NCI-H2107 (cell line): ENCODE measurements at regions not wholly inside any gene's neighbourhood (a gene's known extent, or its start where the extent isn't known, plus 50 kb on each side); places are given as distances from the start of the nearest gene placed in this dataset.

Experiments
- DNase-seq: peaks from one replicate; lab custom pipeline; 2025; lab: John Stamatoyannopoulos, UW

GRCh38 chr3:127458696-127459604 is 131.6 kb downstream of the TPRA1 start:
- DNase-seq: no peak

DNA sequence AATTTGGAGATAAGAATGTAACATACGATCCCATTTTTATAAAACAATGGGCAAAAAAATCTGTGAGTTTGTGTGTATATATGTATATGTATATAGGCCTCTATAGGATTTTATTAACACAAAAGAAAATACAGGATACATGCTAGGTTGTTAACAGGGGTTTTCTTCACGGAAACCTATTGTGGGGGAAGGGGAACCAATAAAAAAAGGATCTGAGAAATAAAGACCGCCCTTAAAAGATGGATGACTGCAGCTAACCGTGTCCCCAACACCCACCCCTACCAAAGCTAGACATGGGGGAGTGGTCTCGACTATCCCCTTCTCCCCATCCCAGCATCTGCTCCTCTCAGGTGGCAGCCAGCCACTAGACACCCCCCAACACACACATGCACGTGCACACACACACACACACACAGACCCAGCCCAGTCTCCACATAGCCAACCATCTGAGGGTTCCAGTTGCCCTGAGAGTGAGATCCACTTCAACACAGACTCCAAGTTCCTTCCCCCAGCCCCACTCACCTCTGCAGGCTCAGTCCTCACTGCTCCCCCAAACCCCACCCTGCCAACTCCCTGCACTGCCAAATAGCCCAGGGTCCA is 132.9 kb downstream of the TPRA1 start:
- DNase-seq: no peak

- DNase-seq: no peak
These were observed 133.4 kb downstream of the TPRA1 start for GRCh38 chr3:127457094-127457475.

DNA sequence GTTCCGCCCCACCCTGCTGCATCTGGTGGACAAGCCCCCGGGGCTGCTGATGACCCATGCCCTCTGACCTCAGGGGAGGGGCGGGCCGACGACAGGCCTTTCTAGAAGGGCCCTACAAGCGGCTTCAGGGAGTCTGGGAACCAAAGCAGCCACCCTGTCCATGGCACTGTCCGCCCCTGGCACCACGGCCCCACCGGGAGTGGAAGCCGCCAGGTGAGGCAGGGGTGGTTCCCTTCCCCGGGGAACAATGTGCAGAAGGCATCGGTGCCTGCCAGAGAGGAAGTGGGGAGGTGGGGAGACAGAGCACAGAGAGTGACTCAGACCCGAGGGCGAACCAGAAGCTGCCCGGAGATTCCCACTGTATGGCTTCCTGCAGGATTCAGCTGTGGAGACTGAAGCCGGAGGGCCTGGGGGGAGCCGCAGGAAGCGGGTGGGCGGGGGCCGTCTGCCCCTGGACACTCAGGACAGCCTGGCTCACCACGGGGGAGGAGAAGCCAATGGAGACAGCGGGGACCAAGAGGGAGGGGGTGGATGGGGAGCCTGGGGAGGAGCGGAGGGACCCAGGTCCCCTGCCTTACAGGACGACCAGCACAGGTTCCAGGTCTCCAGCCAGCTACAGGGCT is 134.0 kb downstream of the TPRA1 start:
- DNase-seq: no peak

GRCh38 chr3:127455541-127456450 is 134.7 kb downstream of the TPRA1 start:
- peak; percentile 66 for DNase-seq

GRCh38 chr3:127454968-127455367 is 135.6 kb downstream of the TPRA1 start:
- no peak for DNase-seq

DNA sequence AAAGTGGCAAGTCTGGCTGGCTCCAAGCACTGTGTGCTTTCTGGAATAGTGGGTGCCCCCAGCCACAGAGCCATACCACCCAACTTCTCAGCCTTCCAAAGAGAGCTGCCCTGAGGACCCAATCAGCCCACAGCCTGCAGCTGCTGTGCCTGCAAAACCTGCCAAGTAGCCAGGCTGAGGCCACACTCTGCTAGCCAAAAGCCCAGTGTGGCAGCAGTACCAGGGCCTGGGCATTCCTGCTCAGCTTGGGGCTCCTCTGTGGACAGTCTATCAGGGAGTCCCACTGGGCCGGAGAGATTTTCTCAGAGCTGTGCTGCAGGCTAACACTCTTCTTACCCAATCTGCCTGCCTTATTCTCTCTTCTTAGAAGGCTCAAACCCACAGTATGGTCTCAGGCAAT is 136.5 kb downstream of the TPRA1 start:
- DNase-seq: no peak

- no peak for DNase-seq
These were observed 138.2 kb downstream of the TPRA1 start for GRCh38 chr3:127452321-127452821.

DNA sequence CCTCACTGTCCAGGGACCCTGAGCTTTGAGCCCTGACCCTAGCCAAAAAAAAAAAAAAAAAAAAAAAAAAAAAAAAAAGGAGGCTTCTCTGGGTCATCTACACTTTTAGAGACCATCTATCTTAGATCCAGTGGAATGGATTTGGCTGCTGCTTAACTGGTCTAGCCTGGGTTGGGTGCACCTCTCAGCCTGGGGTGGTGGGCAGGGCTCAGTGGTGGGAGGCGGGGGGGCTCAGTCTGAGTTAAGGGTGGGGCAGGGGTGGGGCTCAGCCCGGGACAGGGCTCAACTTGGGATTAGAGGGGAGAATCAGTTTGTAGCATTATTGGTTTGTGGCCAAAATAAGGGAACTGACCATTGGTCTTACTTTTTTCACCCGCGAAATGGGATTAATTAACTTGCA is 139.2 kb downstream of the TPRA1 start:
- no peak for DNase-seq

- no peak for DNase-seq
These were observed 140.2 kb downstream of the TPRA1 start for GRCh38 chr3:127450331-127450730.

DNA sequence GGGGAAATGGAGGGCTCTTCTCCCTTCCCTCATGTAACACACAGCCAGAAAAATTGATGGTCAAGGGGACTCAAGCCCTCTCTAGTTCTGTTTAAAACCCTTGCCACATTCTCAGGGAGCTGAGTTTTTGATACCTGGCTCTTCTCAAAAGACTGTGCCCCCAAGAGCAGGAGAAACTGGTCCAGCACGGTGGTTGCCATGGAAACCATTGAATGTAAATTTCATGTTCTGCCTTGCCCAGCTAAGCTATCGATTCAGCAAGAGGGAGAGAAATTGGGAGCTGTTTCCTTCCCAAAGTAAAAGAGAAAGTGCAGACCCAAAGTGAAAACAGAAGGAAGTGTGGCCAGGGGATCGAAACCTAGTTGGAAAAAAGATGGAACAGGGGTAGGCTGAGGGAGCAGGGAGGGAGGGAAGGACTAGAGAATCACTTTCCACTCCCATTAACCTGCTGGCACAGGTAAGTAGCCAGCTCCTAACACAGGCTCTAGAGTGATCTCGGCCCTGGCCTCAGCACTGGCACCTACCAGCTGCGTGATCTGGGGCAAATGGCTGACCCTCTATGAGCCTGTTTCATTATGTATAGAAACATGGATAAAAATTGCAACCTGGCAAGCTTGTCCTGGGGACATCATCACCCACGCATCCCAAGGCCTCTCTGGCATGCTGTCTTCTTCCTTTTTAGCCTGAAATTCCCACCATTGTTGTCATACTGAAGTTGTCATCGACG is 140.9 kb downstream of the TPRA1 start:
- DNase-seq: no peak

GRCh38 chr3:127448671-127449070 is 141.9 kb downstream of the TPRA1 start:
- DNase-seq: no peak

DNA sequence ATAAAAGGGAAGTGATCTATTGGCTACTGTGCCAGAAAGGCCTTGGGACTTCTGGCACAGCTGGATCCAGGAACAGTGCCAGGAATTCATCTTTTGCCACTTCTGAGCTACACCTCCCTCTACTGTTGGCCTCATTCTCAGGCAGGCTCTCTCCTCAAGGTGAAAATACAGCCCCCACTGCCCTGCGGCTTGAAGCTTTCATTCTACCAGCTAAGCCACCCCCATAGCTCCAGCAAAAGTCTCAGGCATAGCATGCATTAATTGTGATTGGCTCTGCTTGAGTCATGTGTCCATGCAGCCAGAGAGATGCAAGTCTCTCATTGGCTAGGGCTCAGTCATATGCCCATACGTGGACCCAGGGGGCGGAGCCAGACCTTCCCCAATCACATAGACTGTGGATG is 142.4 kb downstream of the TPRA1 start:
- DNase-seq: peak; percentile 28

- no peak for DNase-seq
These were observed 143.8 kb downstream of the TPRA1 start for GRCh38 chr3:127446756-127447155.

DNA sequence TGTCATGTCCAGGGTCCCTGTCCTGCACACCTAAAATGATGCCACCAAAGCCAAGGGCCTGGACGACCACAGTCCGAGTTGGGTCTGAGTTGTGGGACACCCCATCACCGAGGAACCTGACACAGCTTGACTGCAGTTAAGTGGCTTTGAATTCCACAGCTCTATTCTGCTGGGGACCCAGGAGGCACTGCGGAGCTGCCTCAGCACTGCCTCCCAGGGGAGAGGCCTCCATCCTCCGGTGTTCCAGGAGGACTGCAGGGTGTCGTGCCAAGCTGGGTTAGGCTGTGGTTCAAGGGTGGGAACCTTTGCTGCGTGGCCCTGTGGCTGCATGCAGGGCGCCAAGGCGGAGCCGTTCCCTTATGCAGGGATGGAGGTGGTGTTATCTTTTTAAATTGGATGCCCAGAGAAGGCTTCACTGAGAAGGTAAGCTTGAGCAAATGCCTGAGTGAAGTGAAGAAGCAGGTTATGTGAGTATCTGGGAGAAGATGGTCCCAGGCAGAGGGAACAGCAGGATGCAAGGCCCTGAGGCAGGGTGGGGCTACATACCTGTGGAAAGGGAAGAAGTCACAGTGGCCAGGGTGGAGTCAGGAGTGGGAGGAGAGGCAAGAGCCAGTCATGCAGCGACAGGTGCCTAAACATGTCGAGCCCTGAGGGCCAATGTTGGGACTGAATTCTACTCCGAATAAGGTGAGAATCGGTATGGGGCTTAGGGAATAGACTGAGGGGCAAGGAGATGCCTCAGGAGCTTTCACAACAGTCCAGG is 144.8 kb downstream of the TPRA1 start:
- no peak for DNase-seq

GRCh38 chr3:127444761-127445160 is 145.8 kb downstream of the TPRA1 start:
- no peak for DNase-seq

- no peak for DNase-seq
These were observed 146.8 kb downstream of the TPRA1 start for GRCh38 chr3:127443581-127444375.

- no peak for DNase-seq
These were observed 148.0 kb downstream of the TPRA1 start for GRCh38 chr3:127442506-127442905.

DNA sequence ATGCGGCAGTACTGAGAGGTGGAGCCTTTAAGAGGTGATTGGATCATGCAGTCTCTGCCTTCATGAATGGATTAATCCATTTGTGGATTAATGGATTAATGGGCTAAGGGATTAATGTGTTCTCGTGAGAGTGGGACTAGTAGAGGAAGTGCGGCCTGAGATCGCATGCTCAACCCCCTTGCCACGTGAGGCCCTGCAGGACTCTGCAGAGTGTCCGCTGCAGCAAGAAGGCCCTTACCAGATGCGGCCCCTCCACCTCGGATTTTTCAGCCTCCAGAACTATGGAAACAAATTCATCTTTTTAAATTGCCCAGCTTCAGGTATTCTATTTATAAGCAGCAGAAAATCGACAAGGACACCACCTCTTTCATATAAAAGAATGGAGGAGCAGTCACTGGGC is 148.8 kb downstream of the TPRA1 start:
- DNase-seq: no peak

DNA sequence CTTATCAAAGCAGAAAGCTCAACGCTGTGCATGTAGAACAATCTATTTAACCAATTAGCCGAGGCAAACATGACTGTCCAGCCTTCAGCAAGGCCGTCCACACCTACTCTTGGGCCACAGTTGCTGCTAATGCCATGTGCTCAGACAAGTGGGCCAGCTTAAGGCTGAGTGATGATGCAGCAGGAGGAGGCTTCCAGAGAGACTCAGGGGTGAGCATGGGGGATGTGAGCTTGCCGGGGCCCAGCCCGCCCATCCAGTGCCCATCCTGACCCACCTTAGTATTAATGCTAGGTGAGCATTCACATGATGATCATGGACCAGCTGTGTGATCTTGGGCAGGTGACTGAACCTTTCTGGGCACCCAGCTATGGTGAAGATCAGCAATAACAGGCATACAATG is 150.1 kb downstream of the TPRA1 start:
- no peak for DNase-seq
